Astrocyte (in vitro differentiated cells and primary cell): ENCODE measurements at regions not wholly inside any gene's neighbourhood (a gene's known extent, or its start where the extent isn't known, plus 50 kb on each side); places are given as distances from the start of the nearest gene placed in this dataset.

Source experiments
- EZH2 ChIP-seq: IDR thresholded peaks from 2 replicates; pipeline ENCODE4 v1.6.1; 2012; ENCODE audit warnings: mild to moderate bottlenecking, low read length, inconsistent platforms; ENCODE audit not compliant: insufficient read depth
- TF ChIP-seq, protein P1 (sequence below): IDR thresholded peaks from 2 replicates; pipeline ENCODE4 v1.5.1; 2011; ENCODE audit warnings: low read depth, mild to moderate bottlenecking, inconsistent platforms, low read length, moderate library complexity; ENCODE audit not compliant: insufficient read depth

DNA sequence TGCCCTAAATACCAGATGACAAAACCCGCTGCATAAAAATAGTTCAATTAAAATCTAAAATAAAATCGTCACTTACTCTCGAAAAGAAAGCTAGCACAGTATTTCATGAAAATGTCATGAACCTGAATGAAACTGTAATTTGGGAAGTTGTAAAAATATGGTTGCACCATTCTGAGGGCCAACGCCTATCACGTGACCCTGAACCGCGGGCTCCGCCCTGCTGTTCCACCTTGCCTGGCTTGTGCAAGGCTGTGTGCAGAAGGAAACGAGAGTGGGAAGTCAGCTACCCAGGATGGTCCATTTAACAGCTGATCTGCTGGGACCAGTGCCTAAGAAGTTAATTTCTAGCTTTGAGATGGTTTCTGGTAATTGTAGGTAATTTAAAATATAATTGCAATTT, 91.7 kb upstream of the BMP4 start:
- TF ChIP-seq, protein P1, sequence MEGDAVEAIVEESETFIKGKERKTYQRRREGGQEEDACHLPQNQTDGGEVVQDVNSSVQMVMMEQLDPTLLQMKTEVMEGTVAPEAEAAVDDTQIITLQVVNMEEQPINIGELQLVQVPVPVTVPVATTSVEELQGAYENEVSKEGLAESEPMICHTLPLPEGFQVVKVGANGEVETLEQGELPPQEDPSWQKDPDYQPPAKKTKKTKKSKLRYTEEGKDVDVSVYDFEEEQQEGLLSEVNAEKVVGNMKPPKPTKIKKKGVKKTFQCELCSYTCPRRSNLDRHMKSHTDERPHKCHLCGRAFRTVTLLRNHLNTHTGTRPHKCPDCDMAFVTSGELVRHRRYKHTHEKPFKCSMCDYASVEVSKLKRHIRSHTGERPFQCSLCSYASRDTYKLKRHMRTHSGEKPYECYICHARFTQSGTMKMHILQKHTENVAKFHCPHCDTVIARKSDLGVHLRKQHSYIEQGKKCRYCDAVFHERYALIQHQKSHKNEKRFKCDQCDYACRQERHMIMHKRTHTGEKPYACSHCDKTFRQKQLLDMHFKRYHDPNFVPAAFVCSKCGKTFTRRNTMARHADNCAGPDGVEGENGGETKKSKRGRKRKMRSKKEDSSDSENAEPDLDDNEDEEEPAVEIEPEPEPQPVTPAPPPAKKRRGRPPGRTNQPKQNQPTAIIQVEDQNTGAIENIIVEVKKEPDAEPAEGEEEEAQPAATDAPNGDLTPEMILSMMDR: no peak
- no peak for TF ChIP-seq EZH2
